Duodenal mucosa (tissue), 2 donors: ENCODE measurements at regions not wholly inside any gene's neighbourhood (a gene's known extent, or its start where the extent isn't known, plus 50 kb on each side); places are given as distances from the start of the nearest gene placed in this dataset.
"Not testable (repeated sequence)": the region's sequence is repeated elsewhere in the genome, so short reads cannot be mapped to it uniquely, and the experiment has no call there.

ENCODE experiments used
- H3K27ac ChIP-seq: one replicate; pipeline ENCODE4 v1.7.0; 2013; ENCODE audit warnings: low read depth, low read length
- H3K27me3 ChIP-seq, 2 donors: one replicate each; pipeline ENCODE4 v1.7.0; 2013; ENCODE audit warnings: low read length in 2 of 2, control low read depth in 1 of 2; ENCODE audit not compliant: insufficient read depth in 2 of 2, control insufficient read depth in 1 of 2
- H3K36me3 ChIP-seq, 2 donors: one replicate each; pipeline ENCODE4 v1.7.0; 2013; ENCODE audit warnings: low read length in 2 of 2, control low read depth in 1 of 2; ENCODE audit not compliant: insufficient read depth in 2 of 2, control insufficient read depth in 1 of 2
- H3K4me1 ChIP-seq, 2 donors: one replicate each; pipeline ENCODE4 v1.7.0; 2013; ENCODE audit warnings: low read length in 2 of 2, control low read depth in 1 of 2; ENCODE audit not compliant: insufficient read depth in 2 of 2, control insufficient read depth in 1 of 2
- H3K4me3 ChIP-seq, 2 donors: one replicate each; pipeline ENCODE4 v1.7.0; 2013; ENCODE audit warnings: low read length in 2 of 2, low read depth in 1 of 2
- H3K9ac ChIP-seq, 2 donors: one replicate each; pipeline ENCODE4 v1.7.0; 2013; ENCODE audit warnings: low read length in 2 of 2, low read depth in 1 of 2
- H3K9me3 ChIP-seq, 2 donors: one replicate each; pipeline ENCODE4 v1.7.0; 2013; ENCODE audit warnings: low read length in 2 of 2, control low read depth in 1 of 2; ENCODE audit not compliant: control insufficient read depth in 1 of 2

GRCh38 chr6:82118150-82118562 lies 129.4 kb downstream of the IBTK start:
- Histone ChIP-seq H3K4me3 (no peak overlapping the region), H3K9me3 (no peaks in the 10 kb centered on the region), H3K27ac (no peak overlapping the region), H3K36me3 (no peaks in the 10 kb centered on the region), H3K27me3 (no peaks in the 10 kb centered on the region), H3K9ac (no peak overlapping the region), H3K4me1 (peaks cover 0 to 7% of the 10 kb centered on the region in 2 donors)

GRCh38 chr6:82114748-82115147 lies 132.8 kb downstream of the IBTK start:
- Histone ChIP-seq H3K27me3 (no peaks in the 10 kb centered on the region), H3K9me3 (peaks cover 0 to 1% of the 10 kb centered on the region in 2 donors), H3K27ac (no peak overlapping the region), H3K36me3 (no peaks in the 10 kb centered on the region), H3K4me3 (no peak overlapping the region), H3K4me1 (peaks cover 0 to 7% of the 10 kb centered on the region in 2 donors), H3K9ac (no peak overlapping the region)

DNA sequence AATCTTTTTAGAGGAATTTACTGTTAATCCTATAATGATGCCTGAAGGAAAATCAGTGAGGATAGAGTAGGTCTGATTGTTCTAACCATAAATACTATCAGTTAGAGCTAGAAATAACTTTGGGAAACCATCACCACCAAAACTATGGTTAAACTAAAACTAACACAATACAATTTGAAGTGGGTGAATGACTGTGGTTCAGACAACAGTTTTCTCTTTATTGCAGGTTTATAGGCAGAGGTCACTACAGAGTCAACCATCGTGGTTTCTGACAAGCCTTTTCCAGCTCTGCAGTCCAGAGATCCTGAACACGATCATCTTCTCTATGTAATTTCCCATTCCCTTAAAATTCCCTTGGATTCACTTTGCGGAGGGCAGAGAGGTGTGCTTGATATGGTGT lies 134.3 kb downstream of the IBTK start:
- peaks cover 0 to 3% of the 10 kb centered on the region in 2 donors for H3K9me3 ChIP-seq
- H3K4me1 ChIP-seq, result peaks cover 0 to 7% of the 10 kb centered on the region in 2 donors
- H3K36me3 ChIP-seq, result no peaks in the 10 kb centered on the region
- H3K27me3 ChIP-seq, result no peaks in the 10 kb centered on the region
- no peak overlapping the region for H3K27ac ChIP-seq
- no peak overlapping the region for H3K4me3 ChIP-seq
- no peak overlapping the region for H3K9ac ChIP-seq

GRCh38 chr6:82111818-82112217 lies 135.7 kb downstream of the IBTK start:
- Histone ChIP-seq H3K9me3 (peaks cover 0 to 3% of the 10 kb centered on the region in 2 donors), H3K27me3 (no peaks in the 10 kb centered on the region), H3K36me3 (no peaks in the 10 kb centered on the region), H3K9ac (no peak overlapping the region), H3K4me1 (no peaks in the 10 kb centered on the region), H3K4me3 (no peak overlapping the region), H3K27ac (no peak overlapping the region)

- H3K9ac ChIP-seq, result no peak overlapping the region
- peaks cover 0 to 3% of the 10 kb centered on the region in 2 donors for H3K9me3 ChIP-seq
- no peak overlapping the region for H3K27ac ChIP-seq
- no peaks in the 10 kb centered on the region for H3K36me3 ChIP-seq
- no peaks in the 10 kb centered on the region for H3K4me1 ChIP-seq
- no peak overlapping the region for H3K4me3 ChIP-seq
- H3K27me3 ChIP-seq, result no peaks in the 10 kb centered on the region
Measured at GRCh38 chr6:82111114-82111513, 136.4 kb downstream of the IBTK start.

GRCh38 chr6:82103171-82103570 lies 144.4 kb downstream of the IBTK start:
- not testable (repeated sequence) for H3K4me1 ChIP-seq, H3K27me3 ChIP-seq, H3K9me3 ChIP-seq, H3K27ac ChIP-seq, H3K4me3 ChIP-seq, H3K9ac ChIP-seq, H3K36me3 ChIP-seq

DNA sequence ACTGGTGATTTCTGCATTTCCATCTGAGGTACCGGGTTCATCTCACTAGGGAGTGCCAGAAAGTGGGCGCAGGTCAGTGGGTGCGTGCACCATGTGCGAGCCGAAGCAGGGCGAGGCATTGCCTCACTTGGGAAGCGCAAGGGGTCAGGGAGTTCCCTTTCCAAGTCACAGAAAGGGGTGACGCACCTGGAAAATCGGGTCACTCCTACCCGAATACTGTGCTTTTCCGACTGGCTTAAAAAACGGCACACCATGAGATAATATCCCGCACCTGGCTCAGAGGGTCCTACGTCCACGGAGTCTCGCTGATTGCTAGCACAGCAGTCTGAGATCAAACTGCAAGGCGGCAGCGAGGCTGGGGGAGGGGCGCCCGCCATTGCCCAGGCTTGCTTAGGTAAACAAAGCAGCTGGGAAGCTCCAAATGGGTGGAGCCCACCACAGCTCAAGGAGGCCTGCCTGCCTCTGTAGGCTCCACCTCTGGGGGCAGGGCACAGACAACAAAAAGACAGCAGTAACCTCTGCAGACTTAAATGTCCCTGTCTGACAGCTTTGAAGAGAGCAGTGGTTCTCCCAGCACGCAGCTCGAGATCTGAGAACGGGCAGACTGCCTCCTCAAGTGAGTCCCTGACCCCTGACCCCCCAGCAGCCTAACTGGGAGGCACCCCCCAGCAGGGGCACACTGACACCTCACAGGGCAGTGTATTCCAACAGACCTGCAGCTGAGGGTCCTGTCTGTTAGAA lies 146.0 kb downstream of the IBTK start:
- H3K4me3 ChIP-seq, H3K9me3 ChIP-seq, H3K4me1 ChIP-seq, H3K27ac ChIP-seq, H3K36me3 ChIP-seq, H3K9ac ChIP-seq, H3K27me3 ChIP-seq: not testable (repeated sequence)

DNA sequence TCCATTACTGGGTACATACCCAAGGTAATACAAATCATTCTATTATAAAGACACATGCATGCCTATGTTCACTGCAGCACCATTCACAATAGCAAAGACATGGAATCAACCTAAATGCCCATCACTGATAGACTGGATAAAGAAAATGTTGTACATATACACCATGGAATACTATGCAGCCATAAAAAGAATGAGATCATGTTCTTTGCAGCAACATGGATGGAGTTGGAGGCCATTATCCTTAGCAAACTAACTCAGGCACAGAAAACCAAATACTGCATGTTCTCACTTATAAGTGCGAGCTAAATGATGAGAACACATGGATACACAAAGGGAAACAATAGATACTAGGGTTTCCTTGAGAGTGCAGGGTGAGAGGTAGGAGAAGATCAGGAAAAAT lies 146.8 kb downstream of the IBTK start:
- not testable (repeated sequence) for H3K9ac ChIP-seq, H3K4me3 ChIP-seq, H3K27me3 ChIP-seq, H3K9me3 ChIP-seq, H3K36me3 ChIP-seq, H3K4me1 ChIP-seq, H3K27ac ChIP-seq

GRCh38 chr6:82097676-82098075 lies 149.9 kb downstream of the IBTK start:
- Histone ChIP-seq H3K9ac (no peak overlapping the region), H3K4me1 (no peaks in the 10 kb centered on the region), H3K4me3 (no peak overlapping the region), H3K27ac (no peak overlapping the region), H3K27me3 (no peaks in the 10 kb centered on the region), H3K36me3 (no peaks in the 10 kb centered on the region), H3K9me3 (no peaks in the 10 kb centered on the region)

GRCh38 chr6:82095091-82095490 lies 152.5 kb downstream of the IBTK start:
- no peak overlapping the region for H3K9ac ChIP-seq
- no peak overlapping the region for H3K4me3 ChIP-seq
- no peaks in the 10 kb centered on the region for H3K9me3 ChIP-seq
- H3K36me3 ChIP-seq, result no peaks in the 10 kb centered on the region
- H3K4me1 ChIP-seq, result no peaks in the 10 kb centered on the region
- H3K27me3 ChIP-seq, result no peaks in the 10 kb centered on the region
- H3K27ac ChIP-seq, result no peak overlapping the region
